ENCODE measurements at regions not wholly inside any gene's neighbourhood (a gene's known extent, or its start where the extent isn't known, plus 50 kb on each side); places are given as distances from the start of the nearest gene placed in this dataset.
"Not testable (repeated sequence)": the region's sequence is repeated elsewhere in the genome, so short reads cannot be mapped to it uniquely, and the experiment has no call there.

DNA sequence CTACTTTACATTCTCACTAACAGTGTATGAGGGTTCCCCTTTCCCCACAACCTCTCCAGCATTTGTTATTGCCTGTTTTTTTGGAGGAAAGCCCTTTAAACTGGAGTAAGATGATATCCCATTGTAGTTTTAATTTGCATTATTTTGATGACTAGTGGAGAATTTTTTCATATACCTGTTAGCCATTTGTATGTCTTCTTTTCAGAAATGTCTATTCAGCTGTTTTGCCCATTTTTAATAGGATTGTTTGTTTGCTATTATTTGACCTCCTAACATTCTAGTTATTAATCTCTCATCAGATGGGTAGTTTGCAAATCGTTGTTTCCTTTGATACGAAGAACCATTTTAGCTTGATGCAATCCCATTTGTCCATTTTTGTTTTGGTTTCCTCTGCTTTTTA is 165.0 kb downstream of the GLUL start:
- DNase-seq = no peak

DNA sequence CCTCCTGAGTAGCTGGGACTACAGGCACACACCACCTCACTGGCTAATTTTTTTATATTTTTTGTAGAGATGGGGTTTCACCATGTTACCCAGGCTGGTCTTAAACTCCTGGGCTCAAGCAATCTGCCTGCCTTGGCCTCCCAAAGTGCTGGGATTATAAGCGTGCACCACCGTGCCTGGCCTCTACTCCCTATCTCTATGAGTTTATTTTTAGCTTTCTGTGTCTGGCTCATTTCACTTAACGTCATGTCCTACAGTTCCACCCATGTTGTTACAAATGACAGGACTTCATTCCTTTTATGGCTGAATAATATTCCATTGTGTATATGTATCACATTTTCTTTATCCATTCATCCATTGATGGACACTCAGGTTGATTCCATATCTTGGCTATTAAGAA is 164.2 kb upstream of the ZNF648 start:
- DNase-seq = not testable (repeated sequence)

DNA sequence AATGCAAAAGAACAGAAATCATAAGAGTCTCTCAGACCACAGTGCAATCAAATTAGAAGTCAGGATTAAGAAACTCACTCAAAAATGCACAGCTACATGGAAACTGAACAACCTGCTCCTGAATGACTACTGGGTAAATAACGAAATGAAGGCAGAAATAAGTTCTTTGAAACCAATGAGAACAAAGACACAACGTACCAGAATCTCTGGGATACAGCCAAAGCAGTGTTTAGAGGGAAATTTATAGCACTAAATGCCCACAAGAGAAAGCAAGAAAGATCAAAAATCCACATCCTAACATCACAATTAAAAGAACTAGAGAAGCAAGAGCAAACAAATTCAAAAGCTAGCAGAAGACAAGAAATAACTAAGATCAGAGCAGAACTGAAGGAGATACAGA is 160.5 kb upstream of the ZNF648 start:
- not testable (repeated sequence) for DNase-seq

DNA sequence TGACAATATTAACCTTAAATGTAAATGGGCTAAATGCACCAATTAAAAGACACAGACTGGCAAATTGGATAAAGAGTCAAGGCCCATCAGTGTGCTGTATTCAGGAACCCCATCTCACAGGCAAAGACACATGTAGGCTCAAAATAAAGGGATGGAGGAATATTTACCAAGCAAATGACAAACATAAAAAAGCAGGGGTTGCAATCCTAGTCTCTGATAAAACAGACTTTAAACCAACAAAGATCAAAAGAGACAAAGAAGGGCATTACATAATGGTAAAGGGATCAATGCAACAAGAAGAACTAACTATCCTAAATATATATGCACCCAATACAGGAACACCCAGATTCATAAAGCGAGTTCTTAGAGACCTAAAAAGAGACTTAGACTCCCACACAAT is 159.9 kb upstream of the ZNF648 start:
- not testable (repeated sequence) for DNase-seq

DNA sequence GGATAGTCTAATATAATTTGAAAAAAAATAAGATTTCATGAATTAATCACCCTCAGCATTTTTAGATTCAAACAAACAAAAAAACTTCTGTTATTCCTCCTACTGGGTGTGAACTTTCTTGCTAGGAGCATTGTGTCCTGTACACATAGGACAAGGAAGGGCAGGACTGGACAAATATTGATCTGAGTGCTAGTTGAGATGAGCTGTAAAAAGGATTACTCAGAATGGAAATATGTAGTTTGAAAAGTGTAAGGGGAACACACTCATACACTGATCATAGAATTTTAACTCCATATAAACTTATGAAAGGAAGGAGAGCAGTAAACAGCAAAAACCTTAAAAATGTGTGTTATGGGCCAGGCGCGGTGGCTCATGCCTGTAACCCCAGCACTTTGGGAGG is 156.5 kb upstream of the ZNF648 start:
- no peak for DNase-seq

DNA sequence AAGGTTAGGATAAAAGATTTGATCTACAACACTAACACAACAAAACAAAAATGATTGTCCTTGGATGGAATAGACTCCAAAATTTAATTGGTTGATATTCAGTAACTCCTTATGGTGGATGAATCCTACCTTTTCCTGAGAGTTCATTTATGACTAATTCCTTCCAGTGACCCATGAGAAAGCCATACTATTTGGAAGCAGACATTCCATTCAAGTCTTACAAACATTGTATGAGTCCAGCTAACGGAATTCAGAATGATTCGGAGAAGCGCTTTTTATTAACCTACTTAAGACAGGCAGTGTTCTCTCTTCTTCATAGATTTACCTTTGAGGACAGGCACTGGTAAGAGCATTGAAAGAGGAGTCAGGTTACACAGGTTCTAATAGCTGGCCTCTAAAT is 155.6 kb upstream of the ZNF648 start:
- no peak for DNase-seq

DNA sequence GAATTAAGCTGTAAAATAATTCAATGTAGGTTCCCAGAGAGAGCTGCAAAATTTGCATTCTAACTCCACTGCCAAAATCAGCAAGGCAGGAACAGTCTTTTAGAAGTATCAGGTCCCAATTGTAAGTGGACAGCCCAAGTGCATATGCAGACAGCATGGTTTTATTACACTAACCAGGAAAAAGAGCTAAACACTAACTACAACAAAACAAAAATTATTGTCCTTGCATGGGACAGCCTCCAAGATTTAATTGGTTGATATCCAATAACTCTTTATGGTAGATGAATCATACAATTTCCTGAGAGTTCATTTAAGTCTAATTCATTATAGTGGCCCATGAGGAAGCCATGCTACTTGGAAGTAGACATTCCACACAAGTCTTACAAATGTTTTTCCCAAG is 154.3 kb upstream of the ZNF648 start:
- no peak for DNase-seq

DNA sequence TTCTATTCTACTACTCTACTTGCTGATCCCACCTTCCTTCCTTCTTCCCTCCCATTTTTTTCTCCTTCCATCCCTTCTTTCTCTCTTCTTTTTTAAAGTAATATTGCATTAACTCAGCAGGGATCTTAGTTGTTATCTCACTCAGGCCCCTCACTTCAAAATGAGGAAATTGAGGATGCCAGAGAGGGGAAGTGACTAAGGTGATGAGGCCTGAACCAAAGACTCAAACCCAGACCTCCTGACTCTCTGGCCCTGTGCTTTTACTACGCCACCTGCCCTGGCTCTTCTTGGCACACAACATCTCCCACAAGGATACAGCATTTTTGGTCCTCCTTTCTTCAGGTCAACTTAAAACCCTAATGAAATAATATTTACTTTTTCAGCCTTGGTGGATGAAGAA is 151.7 kb upstream of the ZNF648 start:
- no peak for DNase-seq

DNA sequence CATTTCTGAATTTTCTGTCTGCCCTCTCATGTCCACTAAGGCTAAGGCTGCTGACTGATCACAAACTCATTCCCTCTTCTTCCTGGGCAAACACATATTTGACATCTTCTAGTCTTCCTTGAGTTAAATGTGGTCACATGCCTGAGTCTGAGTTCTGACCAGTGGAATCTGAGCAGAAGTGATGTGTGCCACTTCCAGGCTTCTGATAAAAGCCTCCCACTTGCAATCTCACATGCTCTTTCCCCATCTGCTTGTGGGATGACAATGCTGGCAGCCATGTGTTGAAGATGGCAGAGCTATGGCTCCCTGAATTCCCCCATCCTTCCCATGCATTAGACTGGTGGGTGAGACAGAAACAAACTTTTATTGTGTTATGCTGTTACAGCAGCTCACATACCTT is 149.9 kb upstream of the ZNF648 start:
- DNase-seq = no peak

DNA sequence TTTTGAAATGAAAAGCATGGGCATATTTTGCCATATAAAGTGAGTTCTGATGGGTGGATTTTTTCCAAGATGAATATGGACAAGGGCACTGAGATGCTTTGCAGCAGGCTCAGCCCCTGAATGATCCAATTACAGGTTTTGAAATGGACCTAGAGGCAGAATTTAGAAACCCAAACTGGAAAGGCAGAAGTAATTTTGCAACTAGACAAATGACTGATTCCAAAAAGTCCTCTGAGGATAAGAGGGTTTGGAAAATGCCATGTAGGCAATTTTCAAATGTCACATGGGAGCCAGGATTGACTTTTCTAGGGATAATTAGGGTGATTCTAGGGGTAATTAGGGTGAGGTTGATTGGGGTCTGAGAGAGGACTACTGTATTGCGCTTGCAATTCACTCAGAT is 148.9 kb upstream of the ZNF648 start:
- DNase-seq = no peak

DNA sequence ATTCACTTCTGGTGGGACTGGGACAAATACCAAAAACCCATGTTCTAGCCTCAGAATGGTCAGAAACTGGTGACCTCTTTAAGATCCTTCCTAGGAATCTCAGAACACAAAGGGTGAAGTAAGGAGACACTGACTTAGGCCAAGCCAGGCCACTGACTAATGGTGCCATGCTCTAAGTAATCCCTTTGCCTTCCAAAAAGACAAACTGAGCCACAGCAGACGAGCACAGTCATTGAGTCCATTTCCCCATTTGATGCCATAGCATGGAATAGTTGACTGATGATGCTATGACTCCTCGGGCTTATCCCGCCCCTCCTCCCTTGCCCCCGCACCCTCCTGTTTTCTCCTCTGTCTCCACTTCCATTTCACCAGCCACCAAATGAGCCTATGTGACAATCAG is 145.8 kb upstream of the ZNF648 start:
- DNase-seq = no peak

DNA sequence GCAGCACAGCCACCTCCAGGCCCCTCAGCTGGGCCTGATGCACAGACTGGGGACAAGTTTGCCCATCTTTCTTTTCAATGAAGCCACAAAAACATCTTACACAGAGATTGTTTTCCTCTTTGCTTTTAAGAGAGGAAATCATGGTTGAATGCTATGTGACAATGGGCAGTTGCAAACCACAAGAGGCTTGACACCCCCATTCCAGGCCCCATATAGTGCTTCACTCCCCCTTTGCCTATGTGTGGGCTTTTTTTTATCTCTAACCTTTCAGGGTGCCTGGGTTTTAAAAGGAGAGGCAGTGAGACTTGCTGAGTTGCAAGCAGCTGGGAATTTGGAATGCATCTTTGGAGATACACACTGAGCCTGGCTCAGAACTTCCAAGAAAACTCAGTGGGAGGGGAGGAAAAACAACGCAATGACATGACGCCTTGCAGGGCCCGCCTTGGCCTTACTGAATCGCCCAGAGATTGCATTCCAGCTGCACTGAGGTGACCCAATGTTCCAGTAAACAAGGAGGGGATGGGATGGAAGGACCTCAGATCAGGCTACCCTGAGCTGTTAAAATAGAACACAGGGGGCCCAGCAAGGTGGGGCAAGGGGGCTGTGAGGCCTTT is 145.2 kb upstream of the ZNF648 start:
- DNase-seq = no peak

DNA sequence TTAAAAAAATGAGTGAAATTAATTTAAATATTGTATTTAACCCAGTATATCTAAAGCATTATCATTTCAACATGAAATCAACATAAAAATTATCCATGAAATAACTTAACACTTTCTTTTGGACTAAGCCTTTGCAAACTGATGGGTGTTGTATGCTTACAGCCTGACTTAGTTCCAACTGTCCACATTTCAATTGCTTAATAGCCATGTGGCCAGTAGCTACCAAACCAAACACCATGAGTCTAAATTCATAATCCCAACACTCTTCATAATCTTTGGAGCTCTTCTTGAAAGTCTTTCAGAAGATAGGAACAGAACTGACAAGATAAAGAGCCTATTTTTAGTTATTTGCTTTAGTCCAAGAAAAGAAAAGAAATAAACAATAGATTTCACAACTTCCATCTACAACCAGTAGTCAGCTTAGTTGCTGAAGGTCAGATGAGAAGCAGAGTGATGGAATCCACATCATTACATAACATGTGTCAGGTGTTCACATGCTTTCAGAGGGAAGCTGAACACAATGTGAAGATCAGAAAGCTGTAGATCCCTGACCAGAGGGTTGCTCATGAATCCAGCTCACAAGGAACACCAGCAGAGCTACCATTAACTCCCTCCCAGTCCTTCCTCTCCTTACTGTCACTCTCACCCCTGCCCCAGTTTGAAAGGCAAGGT is 144.0 kb upstream of the ZNF648 start:
- DNase-seq = no peak

DNA sequence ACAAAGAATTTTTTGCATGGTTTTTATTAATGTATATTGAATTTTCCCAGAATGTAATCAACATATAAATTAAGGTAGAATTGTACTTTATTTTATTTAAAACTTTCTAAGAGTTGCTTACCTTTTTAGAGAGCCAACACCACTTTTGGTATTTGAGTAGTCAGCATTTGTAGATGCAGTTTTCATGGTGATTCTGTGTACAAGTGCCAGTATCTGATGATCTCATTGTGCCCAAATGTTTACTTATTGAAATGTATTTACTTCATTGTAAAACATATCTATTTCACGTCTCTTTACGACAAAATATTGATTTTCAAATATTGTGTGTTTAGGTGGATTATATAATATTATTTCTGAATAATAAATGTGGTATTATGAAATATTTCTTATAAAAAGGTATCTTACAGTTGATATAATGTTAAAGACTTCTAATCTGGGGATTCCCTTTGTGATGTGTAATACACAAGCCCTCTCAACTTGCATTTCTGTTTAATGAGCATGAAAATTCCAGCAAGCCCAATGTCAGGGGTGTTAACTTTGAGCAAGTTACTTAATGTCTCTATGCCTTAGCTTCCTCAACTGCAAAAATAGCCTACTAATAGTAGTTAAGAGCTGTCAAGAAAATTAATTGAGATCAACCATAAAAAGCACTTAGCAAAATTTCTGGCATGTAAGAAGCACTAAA is 141.8 kb upstream of the ZNF648 start:
- no peak for DNase-seq

DNA sequence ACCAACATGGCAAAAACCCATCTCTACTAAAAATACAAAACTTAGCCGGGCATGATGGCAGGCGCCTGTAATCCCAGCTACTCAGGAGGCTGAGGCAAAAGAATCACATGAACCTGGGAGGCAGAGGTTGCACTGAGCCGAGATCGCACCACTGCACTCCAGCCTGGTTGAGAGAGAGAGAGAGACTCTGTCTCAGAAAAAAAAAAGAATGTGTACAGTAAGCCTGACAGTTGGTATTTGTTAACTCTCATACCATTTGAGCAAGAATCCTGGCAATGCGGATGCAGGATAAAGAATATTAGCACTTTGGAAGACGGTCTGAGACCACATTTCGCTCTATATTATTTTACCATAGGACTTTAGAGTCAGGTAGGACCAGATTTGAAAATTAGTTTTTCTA is 140.0 kb upstream of the ZNF648 start:
- not testable (repeated sequence) for DNase-seq

DNA sequence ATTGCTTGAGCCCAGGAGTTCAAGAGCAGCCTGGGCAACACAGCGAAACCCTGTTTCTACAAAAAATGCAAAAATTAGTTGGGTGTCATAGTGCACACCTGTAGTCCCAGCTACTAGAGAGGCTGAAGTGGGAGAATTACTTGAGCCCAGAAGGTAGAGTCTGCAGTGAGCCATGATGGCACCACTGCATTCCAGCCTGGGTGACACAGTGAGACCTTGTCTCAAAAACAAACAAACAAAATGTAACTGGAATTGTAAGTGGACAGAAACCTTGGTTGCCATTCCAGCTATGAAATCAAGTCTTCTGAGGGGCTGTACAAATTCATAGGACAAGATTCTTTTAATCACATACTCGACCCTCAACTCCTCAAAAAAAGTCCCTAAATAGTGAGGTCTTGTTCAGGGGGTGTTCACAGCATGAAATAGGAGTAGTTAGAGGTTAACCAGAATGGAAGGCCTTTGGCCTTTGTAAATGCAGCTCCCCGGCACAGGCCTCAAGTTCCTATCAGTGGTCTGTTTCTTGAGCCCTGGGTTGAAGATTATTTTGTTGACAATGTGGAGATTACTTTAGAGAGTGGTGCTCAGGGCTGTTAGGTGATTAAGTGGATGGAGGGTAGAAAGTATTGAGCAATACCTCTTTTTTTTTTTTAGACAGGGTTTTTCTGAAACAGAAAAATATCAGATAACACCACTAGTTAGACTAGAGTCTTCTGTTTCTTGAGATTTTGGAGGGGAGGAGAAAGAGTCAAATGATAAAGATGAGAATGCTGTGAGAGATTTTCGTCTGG is 138.7 kb upstream of the ZNF648 start:
- DNase-seq = no peak

DNA sequence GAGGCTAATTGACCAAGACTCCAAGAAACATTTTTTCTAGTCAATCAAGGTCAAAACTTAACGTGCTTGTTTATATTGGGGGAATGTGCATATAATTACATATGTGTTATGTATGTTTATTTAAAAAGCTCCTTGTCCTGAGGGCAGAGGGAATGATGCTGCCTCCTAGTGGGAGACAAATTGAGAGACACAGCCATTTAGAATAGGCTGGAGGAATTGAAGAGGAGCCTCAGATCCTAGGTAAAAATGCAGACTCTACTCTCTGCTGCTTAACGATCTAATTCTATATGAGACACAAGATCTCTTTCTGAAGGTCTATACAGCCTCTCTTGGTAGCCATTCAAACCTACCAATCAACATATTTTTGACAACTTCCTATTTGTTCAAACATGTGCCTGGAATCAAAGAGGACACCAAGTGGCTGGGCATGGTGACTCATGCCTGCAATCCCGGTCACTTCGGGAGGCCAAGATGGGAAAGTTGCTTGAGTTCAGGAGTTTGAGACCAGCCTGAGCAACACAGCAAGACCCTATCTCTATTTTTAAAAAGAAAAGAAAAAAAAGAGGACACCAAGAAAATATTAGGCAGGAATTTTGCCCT is 136.6 kb upstream of the ZNF648 start:
- DNase-seq = no peak

DNA sequence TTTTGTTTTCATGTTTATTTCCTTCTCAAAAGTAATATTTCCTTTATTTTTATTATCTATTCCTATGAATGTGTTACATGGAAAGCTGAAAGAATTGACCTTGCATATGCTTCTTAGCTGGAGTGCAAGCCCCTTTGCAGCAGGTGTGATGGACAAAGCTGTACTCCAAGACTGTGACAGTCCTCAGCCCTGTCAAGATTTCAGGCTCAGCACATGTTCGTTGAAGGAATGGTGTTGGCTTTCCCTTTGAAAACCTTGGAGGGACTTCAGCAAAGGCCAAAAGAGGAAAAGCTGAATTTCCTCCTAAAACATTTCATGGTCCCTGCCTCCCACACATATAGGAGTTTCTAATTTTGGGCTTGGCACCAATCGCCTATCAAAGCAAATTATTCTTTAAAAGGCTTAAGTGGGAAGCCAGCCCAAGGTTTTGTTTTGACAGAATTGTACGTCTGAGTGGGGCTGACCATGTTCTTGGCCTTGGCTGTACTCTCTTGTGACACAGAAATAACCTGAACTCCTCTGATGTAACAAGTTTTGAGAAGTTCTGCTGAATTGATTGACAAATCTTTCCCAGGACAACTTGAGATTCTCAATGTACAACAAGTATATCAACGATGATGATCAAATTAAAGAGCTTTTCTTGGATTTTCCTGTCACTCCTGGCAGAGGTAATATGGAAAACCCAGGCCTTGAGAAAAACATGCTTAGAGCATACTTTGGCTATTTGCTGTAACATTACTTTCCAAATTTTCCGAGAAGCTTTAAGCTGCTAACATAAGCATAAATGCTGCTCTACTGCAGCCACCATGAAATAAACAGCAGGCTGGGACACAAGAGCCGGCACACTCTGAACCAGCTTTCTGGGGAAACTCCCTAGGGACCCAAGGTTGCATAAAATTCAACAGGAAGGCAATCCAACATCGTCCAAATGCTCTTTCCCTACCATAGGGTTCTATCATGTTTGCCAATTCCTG is 135.7 kb upstream of the ZNF648 start:
- DNase-seq = no peak

DNA sequence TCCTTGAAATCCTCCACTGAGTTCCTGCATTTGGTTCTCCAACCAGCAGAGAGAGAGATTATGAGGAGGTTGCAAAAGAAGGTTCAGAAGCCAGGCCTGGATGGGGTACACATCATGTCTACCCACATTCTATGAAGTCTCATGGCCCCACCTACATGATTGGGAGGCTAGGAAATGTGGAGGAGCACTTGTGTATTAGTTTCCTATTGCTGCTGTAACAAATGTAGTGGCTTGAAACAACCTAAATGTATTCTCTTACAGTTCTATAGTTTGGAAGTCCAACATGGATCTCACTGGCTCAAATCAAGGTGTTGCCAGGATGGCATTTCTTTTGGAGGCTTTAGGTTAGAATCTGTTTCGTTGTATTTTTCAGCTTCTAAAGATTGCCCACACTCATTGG is 134.2 kb upstream of the ZNF648 start:
- no peak for DNase-seq

DNA sequence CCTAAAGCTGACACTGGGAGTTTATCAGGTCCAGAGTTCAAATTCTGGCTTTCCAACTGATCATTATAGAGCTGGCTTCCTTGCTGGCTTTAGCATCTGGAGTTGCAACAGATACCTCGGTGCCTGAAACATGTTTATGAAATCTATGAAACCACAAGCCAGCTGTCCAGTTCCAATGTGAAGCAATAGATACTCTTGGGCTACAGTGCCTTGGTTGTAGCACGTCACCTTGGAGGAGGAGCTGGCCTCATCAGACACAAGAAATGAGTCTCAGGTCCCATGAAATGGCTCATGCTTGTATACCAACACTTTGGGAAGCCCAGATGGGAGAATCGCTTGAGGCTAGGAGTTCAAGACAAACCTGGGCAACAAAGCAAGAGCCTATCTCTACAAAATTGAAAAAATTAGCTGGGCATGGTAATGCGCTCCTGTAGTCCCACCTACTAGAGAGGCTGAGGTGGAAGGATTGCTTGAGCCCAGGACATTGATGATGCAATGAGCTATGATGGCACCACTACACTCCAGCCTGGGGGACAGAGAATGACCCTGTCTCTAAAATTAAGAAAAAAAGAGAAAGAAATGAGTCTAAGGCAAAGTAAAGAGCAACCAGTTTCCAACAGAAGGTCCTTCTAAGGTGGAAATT is 132.5 kb upstream of the ZNF648 start:
- no peak for DNase-seq

DNA sequence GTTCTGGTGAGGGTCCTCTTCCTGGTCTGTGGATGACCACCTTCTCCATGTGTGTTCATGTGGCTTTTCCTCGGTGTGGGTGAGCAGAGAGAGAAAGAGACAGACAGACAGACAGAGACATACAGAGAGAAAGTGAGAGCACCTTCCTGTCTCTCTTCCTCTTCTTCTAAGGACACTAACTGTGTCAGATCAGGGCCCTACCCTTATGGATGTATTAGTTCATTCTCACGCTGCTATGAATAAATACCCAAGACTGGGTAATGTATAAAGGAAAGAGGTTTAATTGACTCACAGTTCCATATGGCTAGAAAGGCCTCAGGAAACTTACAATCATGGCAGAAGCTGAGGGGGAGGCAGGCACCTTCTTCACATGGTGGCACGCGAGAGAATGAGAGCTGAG is 131.5 kb upstream of the ZNF648 start:
- DNase-seq = no peak

DNA sequence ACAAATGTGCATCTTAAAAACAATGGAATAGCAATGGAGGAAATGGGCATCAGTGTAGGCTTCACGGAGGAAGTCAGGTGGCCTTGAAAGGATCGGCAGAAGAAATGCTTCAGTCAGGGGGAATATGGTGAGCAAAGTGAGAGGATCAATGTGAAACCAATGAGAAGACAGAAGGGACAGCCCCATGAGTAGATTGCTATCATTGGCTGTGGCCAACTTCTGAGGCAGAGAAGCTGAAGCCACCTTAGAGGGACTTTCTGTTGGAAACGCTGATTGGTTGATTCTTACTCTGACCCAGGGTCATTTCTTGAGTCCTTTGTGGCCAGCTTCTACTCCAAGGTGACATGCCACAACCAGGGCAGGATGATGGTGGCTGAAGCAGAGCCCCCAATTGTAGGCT is 130.7 kb upstream of the ZNF648 start:
- no peak for DNase-seq

Data from GOT3 (cell line).